Activated naive CD8-positive, alpha-beta T cell (primary cell): ENCODE measurements at regions not wholly inside any gene's neighbourhood (a gene's known extent, or its start where the extent isn't known, plus 50 kb on each side); places are given as distances from the start of the nearest gene placed in this dataset.

Experiments used
- H3K27ac Mint-ChIP-seq: one replicate; pipeline ENCODE4 v1.8.0; 2021; ENCODE audit warnings: mixed read lengths
- H3K27me3 Mint-ChIP-seq: one replicate; pipeline ENCODE4 v1.8.0; 2021; ENCODE audit warnings: mixed read lengths
- H3K36me3 Mint-ChIP-seq: one replicate; pipeline ENCODE4 v1.8.0; 2021; ENCODE audit warnings: mixed read lengths
- H3K4me1 Mint-ChIP-seq: one replicate; pipeline ENCODE4 v1.8.0; 2021; ENCODE audit warnings: low read depth, mixed read lengths
- H3K4me3 Mint-ChIP-seq: one replicate; pipeline ENCODE4 v1.8.0; 2021; ENCODE audit warnings: mild to moderate bottlenecking, mixed read lengths
- H3K9me3 Mint-ChIP-seq: one replicate; pipeline ENCODE4 v1.8.0; 2021; ENCODE audit warnings: low read depth, mixed read lengths

DNA sequence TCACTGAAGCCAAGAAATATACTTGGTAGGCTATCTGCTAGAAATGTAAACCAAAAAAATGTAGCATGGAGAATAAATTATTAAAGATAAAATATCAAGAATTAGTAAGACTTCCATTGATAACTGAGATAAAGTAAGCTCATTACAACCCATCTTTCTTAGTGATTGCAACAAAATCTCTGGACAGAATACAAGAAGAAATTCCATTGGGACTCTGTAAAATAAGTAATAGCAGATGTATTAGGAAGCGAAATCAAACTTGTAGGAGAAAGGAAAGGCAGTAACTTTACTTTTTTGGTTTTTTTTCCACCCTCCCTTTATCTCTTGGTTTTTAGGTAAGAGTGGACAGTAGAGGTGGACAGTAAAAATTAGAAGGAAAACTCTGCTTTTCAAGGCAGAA lies 605.7 kb downstream of the DACH1 start:
- Mint-ChIP-seq H3K27me3 (peaks cover 2% of the 10 kb centered on the region), H3K36me3 (no peaks in the 10 kb centered on the region), H3K4me3 (no peak overlapping the region), H3K9me3 (no peaks in the 10 kb centered on the region), H3K4me1 (no peaks in the 10 kb centered on the region), H3K27ac (no peak overlapping the region)

DNA sequence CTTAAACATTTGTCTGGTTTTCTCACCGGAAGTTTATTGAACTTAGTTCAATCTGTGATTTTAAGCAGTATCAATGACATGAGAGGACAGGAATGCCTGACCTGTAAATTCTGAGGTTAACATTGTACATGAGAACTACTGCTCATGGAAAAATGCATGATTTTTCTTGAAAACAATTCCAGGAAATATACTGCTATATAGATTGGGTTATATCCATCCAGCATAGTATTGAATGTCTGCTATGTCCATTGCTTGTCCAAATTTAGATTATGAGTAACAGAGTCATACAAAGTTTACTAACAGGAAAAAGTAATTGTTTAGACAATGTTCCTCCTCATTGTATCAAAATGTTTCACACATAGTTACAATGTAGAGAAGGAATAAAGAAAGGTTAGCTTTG lies 606.8 kb downstream of the DACH1 start:
- Mint-ChIP-seq H3K9me3 (no peaks in the 10 kb centered on the region), H3K4me1 (no peaks in the 10 kb centered on the region), H3K27me3 (no peaks in the 10 kb centered on the region), H3K27ac (no peak overlapping the region), H3K4me3 (no peak overlapping the region), H3K36me3 (no peaks in the 10 kb centered on the region)

DNA sequence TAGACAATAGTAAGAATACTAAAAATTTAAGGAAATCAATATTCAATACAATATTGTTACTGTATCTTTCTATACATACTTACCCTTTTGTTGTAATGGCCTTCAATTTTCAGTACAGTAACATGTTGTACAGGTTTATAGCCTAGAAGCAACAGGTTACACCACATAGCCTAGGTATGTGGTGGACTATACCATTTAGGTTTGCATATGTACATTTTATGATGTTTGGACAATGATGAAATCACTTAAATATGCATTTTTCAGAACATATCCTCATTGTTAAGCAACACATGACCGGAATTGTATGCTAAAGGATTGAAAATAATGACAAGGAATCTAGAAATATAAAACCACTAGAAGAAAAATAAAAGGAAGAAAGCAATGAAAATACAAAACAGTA lies 611.4 kb downstream of the DACH1 start:
- H3K4me3 Mint-ChIP-seq: no peak overlapping the region
- no peaks in the 10 kb centered on the region for H3K9me3 Mint-ChIP-seq
- H3K27me3 Mint-ChIP-seq: no peaks in the 10 kb centered on the region
- no peaks in the 10 kb centered on the region for H3K36me3 Mint-ChIP-seq
- no peaks in the 10 kb centered on the region for H3K4me1 Mint-ChIP-seq
- no peak overlapping the region for H3K27ac Mint-ChIP-seq

DNA sequence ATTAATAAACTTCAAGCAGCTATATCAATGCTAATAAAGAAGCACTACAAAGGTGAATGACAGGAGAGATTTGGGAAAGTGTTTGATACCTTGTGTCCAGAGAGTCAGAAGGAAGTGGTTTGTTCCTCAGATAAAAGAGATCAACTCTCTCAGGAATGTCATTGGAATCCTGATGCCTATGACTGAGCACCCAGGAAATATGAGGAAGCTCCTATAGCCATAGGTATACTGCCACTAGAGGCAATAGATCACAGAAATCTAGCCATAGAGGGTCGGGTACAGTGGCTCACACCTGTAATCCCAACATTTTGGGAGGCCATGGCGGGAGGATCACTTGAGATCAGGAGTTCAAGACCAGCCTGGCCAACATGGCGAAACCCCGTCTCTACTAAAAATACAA lies 612.6 kb downstream of the DACH1 start:
- Mint-ChIP-seq H3K27ac (no peak overlapping the region), H3K4me1 (no peaks in the 10 kb centered on the region), H3K27me3 (no peaks in the 10 kb centered on the region), H3K9me3 (no peaks in the 10 kb centered on the region), H3K36me3 (no peaks in the 10 kb centered on the region), H3K4me3 (no peak overlapping the region)

DNA sequence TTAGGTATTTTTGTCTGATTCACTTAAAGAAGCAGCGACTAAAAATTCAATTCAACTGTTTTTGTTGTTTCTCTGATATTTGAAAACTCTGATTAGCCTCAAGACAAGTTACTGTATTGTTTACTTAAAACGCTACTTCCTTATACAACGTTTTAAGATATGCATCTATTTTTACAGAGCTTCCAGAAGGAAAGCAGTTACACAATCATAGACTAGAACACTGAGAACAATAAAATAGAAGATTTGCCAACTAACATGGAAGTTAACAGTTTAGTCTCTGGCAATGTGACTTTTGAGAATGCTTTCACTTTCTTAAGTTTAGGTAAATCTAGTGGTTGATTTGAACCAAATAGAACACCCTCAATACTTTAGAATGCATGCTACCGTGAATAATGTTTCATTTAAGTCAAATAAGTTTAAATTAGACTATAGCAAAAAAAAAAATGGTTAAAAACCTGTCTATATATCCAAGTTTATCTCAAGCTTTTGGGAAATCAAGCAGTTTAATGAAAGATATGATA lies 614.8 kb downstream of the DACH1 start:
- no peak overlapping the region for H3K27ac Mint-ChIP-seq
- no peak overlapping the region for H3K4me3 Mint-ChIP-seq
- H3K27me3 Mint-ChIP-seq: no peaks in the 10 kb centered on the region
- no peaks in the 10 kb centered on the region for H3K36me3 Mint-ChIP-seq
- H3K9me3 Mint-ChIP-seq: no peaks in the 10 kb centered on the region
- no peaks in the 10 kb centered on the region for H3K4me1 Mint-ChIP-seq

DNA sequence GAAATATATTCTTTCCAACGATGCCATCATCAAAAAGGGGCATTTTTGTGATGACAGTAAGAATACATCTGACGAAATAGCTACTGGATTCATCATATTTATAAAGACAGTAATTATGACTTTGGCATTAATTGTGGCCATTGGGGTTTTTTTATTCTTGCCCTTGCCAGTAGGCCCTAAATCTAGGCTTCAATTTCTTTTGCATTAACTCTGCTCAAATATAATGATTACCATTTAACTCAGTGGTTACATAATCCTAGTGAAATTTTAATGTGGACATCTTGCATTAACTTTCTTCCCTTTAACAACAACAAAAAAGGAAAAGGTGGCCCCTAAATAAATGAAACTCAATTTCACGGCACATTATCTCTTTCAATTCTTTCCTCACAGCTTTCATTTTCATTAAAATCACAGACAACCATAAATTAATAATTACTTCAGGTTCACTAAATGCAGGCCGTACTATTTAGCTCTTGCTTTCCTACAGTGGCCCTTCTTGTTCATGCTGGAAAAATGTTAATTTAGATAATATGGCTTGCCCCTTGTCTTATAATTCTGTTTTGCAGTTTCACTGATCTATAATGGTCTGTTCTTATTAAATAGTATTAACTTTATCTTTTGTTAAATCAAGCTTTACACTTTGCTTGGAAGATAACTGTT lies 615.6 kb downstream of the DACH1 start:
- no peaks in the 10 kb centered on the region for H3K27me3 Mint-ChIP-seq
- H3K4me1 Mint-ChIP-seq: no peaks in the 10 kb centered on the region
- H3K27ac Mint-ChIP-seq: no peak overlapping the region
- H3K9me3 Mint-ChIP-seq: no peaks in the 10 kb centered on the region
- no peak overlapping the region for H3K4me3 Mint-ChIP-seq
- H3K36me3 Mint-ChIP-seq: no peaks in the 10 kb centered on the region

DNA sequence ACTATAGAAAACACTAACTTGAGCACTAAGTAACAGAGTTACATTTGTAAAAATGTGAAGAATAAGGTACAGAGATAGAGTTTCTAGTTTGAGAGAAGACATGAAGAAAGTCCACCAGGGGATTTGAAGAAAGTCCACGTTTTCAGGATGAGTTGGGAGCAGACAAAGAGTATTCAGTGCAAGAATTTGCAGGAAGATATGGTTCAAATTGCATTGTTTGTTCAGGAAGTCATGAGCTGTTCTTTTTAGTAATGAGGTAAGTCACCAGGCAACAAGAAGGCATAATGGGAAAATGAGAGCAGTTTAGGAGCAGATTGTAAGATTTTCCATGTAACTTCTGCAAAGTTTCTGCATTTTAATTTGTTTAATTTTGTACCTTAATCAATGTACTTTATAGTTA lies 618.0 kb downstream of the DACH1 start:
- Mint-ChIP-seq H3K36me3 (no peaks in the 10 kb centered on the region), H3K4me3 (no peak overlapping the region), H3K27me3 (no peaks in the 10 kb centered on the region), H3K9me3 (no peaks in the 10 kb centered on the region), H3K27ac (no peak overlapping the region), H3K4me1 (no peaks in the 10 kb centered on the region)

DNA sequence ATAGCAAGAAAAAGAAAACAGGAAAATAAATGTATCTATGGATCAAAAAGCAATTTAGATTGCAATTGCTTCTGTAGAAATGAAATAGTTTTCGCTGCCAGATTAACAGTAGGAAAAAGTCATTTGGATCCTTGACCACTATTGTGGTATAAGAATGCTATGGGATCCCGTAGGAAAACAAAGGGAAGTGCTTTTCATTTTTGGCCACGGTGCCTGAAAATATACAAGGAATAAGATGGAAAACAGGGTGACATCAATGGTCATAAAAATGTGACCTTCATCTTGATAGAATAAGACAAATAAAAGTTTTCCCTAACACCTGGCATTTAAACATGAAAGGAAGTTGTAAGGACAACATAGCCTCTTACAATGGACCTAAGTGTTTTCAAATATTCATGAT lies 622.8 kb downstream of the DACH1 start:
- Mint-ChIP-seq H3K9me3 (no peaks in the 10 kb centered on the region), H3K4me3 (no peak overlapping the region), H3K27me3 (no peaks in the 10 kb centered on the region), H3K36me3 (no peaks in the 10 kb centered on the region), H3K4me1 (no peaks in the 10 kb centered on the region), H3K27ac (no peak overlapping the region)

DNA sequence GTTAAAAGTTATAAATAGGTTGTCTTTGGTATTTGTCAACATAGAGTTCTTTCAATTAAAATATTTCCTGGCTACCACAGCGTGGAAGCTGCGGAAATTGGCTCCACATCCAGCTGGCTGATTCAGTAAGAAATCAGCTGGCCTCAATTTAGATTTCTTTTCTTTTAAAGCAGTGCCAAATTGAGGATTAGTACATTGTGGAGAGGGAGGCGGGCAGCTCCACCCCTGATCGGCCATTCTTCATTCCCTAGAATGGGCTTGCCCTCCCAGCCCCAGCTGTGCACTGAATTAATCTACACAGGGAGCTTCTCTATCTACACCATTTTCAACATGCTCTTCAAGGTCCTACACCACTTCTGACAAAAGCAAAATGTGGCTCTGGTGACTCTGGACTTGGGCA lies 624.8 kb downstream of the DACH1 start:
- Mint-ChIP-seq H3K4me3 (no peak overlapping the region), H3K4me1 (no peaks in the 10 kb centered on the region), H3K36me3 (no peaks in the 10 kb centered on the region), H3K9me3 (no peaks in the 10 kb centered on the region), H3K27me3 (no peaks in the 10 kb centered on the region), H3K27ac (no peak overlapping the region)

DNA sequence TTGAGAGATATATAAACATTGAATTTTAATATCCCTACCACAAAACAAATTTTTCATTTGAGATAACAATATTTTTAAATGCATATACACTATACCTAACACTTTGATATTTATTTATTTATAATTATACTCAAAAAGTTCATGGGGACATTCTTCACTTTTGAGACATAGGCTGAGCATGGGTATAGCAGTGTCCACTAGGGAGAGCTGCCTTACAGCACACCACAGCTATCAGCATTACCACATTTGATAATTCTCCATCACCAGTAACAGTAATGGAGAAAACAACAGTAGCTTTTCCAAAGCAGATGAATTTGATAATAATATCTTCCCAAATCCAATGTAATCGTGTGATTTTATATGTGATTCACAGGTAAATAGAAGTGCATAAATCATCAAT lies 626.1 kb downstream of the DACH1 start:
- no peak overlapping the region for H3K4me3 Mint-ChIP-seq
- no peaks in the 10 kb centered on the region for H3K4me1 Mint-ChIP-seq
- H3K27ac Mint-ChIP-seq: no peak overlapping the region
- H3K9me3 Mint-ChIP-seq: no peaks in the 10 kb centered on the region
- H3K36me3 Mint-ChIP-seq: no peaks in the 10 kb centered on the region
- H3K27me3 Mint-ChIP-seq: no peaks in the 10 kb centered on the region

DNA sequence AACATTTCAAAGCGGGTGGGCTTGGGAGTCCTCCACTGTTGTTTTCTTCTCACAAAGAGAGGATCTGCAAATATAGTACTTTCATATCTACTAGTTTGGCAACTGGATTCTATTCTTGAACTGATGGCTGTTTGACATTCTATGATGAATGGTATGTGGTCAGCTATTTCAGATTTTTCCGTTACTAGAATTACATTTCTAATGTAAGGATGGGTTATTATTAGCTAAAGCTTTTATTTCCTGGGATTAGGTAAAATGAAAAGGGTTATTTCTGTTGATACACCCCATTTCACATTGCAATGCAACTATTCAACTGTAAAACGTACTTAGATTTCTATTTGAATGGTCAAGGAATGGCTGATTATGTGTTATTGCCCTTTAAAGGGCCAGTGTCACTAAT lies 629.7 kb downstream of the DACH1 start:
- no peaks in the 10 kb centered on the region for H3K27me3 Mint-ChIP-seq
- no peaks in the 10 kb centered on the region for H3K4me1 Mint-ChIP-seq
- no peaks in the 10 kb centered on the region for H3K36me3 Mint-ChIP-seq
- H3K4me3 Mint-ChIP-seq: no peak overlapping the region
- H3K9me3 Mint-ChIP-seq: no peaks in the 10 kb centered on the region
- H3K27ac Mint-ChIP-seq: no peak overlapping the region

DNA sequence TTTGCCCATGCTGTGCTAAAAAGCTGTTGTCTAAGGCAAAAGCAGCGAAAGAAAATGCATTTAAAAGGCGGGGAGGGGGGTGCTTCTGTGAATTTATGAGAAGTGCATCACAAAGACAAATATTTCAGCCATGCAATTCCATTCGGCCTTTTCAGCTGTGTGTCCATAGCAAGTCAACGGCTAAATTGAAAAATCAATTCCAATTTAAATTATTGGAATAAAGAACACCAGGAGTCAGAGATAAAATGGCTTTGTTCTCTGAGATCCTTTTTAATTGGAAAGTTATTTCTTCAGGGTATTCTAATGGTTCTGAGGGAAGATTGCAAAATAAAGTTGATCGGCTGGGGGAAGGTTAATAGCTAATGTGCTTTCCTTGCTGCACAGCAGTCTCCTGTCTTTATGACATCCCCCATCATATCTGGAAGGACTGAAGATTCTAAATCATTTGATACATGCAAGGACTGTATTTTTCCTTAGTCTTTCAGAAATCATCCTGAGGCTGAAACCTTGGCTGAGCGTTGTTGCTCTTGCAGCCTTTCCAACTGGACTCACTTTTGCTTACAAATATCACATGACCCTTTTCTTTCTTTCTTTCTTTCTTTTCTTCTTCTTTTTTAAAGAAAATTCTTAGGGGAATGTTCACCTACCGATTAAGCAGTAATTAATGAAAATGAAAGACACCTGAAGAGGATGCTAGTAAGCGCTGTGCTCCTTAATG lies 647.1 kb downstream of the DACH1 start:
- H3K4me3 Mint-ChIP-seq: no peak overlapping the region
- no peaks in the 10 kb centered on the region for H3K4me1 Mint-ChIP-seq
- no peaks in the 10 kb centered on the region for H3K9me3 Mint-ChIP-seq
- no peaks in the 10 kb centered on the region for H3K27me3 Mint-ChIP-seq
- no peak overlapping the region for H3K27ac Mint-ChIP-seq
- H3K36me3 Mint-ChIP-seq: no peaks in the 10 kb centered on the region

DNA sequence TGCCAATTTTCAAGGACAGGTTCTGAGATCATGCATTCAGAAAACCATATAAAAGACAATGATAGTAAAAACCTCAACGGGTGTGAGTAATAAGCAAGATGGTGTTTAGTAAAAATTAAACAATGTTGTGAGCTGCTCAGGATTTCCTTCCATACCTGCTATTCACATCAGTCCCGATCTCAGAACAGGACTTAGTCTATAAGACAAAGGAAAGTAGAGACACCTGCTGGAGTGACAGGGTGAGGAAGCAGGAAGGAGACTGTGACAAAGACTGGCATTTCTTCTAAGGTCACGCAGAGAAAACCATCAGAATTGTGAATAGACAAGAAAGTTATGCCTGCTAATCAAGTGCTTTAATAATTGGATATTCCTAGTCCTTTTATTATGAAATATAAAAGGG lies 648.0 kb downstream of the DACH1 start:
- Mint-ChIP-seq H3K4me1 (no peaks in the 10 kb centered on the region), H3K27me3 (no peaks in the 10 kb centered on the region), H3K36me3 (no peaks in the 10 kb centered on the region), H3K27ac (no peak overlapping the region), H3K4me3 (no peak overlapping the region), H3K9me3 (no peaks in the 10 kb centered on the region)

DNA sequence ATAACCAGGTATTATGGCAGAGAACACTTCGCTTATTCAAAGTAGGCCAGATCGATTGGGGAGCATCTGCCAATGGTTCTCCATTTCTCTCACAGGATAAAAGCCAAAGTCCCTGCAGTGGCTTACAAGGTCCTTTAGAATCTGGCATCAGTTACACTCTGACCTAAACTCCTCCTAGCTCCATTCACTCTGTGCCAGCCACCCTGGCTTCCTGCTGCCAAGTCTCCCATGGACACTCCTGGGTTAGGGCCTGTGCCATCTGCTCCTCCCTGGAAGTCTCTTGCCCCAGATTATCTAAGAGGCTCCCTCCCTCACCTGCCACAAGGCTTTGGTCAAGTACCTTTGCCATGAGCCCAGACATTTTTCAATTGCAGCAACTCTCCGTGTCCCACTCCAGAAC lies 649.2 kb downstream of the DACH1 start:
- no peaks in the 10 kb centered on the region for H3K27me3 Mint-ChIP-seq
- no peaks in the 10 kb centered on the region for H3K9me3 Mint-ChIP-seq
- H3K27ac Mint-ChIP-seq: no peak overlapping the region
- no peaks in the 10 kb centered on the region for H3K4me1 Mint-ChIP-seq
- H3K4me3 Mint-ChIP-seq: no peak overlapping the region
- H3K36me3 Mint-ChIP-seq: no peaks in the 10 kb centered on the region

DNA sequence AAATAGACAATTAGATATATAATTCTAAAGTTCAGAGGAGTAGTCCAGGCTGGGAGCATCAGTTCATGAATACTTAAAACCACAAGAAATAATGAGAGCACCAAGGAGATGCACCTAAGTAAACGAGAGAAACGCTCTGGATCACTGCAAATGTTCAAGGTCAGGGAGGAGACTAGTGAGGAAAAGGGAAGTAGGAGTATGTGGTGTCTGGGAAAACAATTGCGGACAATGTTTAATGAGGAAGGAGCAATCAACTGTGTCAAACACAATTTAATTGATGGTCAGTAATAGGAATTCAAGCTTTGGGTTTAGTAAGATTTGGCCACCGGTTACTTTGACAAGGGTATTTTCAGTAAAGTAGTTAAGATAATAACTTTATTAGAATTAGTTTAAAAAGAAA lies 652.2 kb downstream of the DACH1 start:
- no peaks in the 10 kb centered on the region for H3K9me3 Mint-ChIP-seq
- no peaks in the 10 kb centered on the region for H3K36me3 Mint-ChIP-seq
- no peaks in the 10 kb centered on the region for H3K4me1 Mint-ChIP-seq
- no peaks in the 10 kb centered on the region for H3K27me3 Mint-ChIP-seq
- H3K4me3 Mint-ChIP-seq: no peak overlapping the region
- no peak overlapping the region for H3K27ac Mint-ChIP-seq

DNA sequence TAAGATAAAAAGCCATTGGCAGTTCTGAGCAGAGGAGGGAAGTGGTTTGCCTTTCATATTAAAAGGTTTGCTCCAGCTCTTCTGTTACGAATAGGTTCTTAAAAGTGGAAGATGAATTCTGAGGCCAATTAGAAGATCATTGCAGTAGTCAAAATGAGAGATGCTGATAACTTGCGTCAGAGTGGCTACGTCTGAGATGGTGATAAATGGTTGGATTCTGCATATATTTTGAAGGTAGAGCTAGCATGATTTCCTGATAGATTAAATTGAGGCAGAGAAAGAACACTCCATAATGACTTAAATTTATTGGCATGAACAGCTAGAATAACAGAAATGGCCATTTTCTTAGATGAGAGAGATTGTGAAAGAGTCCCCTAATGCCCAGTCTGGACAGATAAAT lies 652.6 kb downstream of the DACH1 start:
- Mint-ChIP-seq H3K4me3 (no peak overlapping the region), H3K27me3 (no peaks in the 10 kb centered on the region), H3K4me1 (no peaks in the 10 kb centered on the region), H3K36me3 (no peaks in the 10 kb centered on the region), H3K9me3 (no peaks in the 10 kb centered on the region), H3K27ac (no peak overlapping the region)
